CD8-positive, alpha-beta memory T cell (primary cell): ENCODE measurements at regions not wholly inside any gene's neighbourhood (a gene's known extent, or its start where the extent isn't known, plus 50 kb on each side); places are given as distances from the start of the nearest gene placed in this dataset.
"Not testable (repeated sequence)": the region's sequence is repeated elsewhere in the genome, so short reads cannot be mapped to it uniquely, and the experiment has no call there.

Experiments
- CTCF ChIA-PET: fragments of 350-600 bp; sonication (Branson Sonifier 250); formaldehyde crosslinking; loops from one replicate; lab custom pipeline; 2021; ENCODE audit warnings: antibody characterized with exemption; lab: Charles Lee
- POLR2A ChIA-PET: fragments of 350-600 bp; sonication (Branson Sonifier 250); formaldehyde crosslinking; loops from one replicate; lab custom pipeline; 2021; ENCODE audit warnings: antibody characterized with exemption; lab: Charles Lee
- DNase-seq, 5 donors: peaks; one replicate each; pipeline versions ENCODE4 v3.0.0 to v3.0.0-alpha.2; 2020 to 2022; ENCODE audit warnings: mixed read lengths in 1 of 5
- H3K27ac ChIP-seq: one replicate; pipeline ENCODE4 v1.7.0; 2013; ENCODE audit warnings: low read depth, mild to moderate bottlenecking, low read length, moderate library complexity
- H3K27me3 ChIP-seq: 2 replicates; pipeline ENCODE4 v1.7.0; 2013; ENCODE audit warnings: low read length, mild to moderate bottlenecking; ENCODE audit not compliant: insufficient read depth, poor library complexity, severe bottlenecking
- H3K36me3 ChIP-seq: 2 replicates; pipeline ENCODE4 v1.7.0; 2013; ENCODE audit warnings: mild to moderate bottlenecking, low read length, moderate library complexity; ENCODE audit not compliant: insufficient read depth
- H3K4me1 ChIP-seq: 2 replicates; pipeline ENCODE4 v1.7.0; 2013; ENCODE audit warnings: mild to moderate bottlenecking, low read length, moderate library complexity; ENCODE audit not compliant: insufficient read depth
- H3K4me3 ChIP-seq: 2 replicates; pipeline ENCODE4 v1.7.0; 2013; ENCODE audit warnings: mild to moderate bottlenecking, low read length
- H3K9me3 ChIP-seq: 2 replicates; pipeline ENCODE4 v1.7.0; 2013; ENCODE audit warnings: mild to moderate bottlenecking, low read length
- H3K27ac Mint-ChIP-seq, 8 donors: one replicate each; pipeline ENCODE4 v1.8.0; 2020 to 2021; ENCODE audit warnings: mixed read lengths in 8 of 8, mild to moderate bottlenecking in 6 of 8, inconsistent platforms in 3 of 8, moderate library complexity in 3 of 8
- H3K27me3 Mint-ChIP-seq, 2 donors: one replicate each; pipeline ENCODE4 v1.8.0; 2020 to 2021; ENCODE audit warnings: mixed read lengths in 2 of 2, mild to moderate bottlenecking in 1 of 2, moderate library complexity in 1 of 2
- H3K36me3 Mint-ChIP-seq, 3 donors: one replicate each; pipeline ENCODE4 v1.8.0; 2020 to 2021; ENCODE audit warnings: mixed read lengths in 3 of 3, inconsistent platforms in 1 of 3, mild to moderate bottlenecking in 1 of 3
- H3K4me1 Mint-ChIP-seq, 3 donors: one replicate each; pipeline ENCODE4 v1.8.0; 2020 to 2021; ENCODE audit warnings: mixed read lengths in 3 of 3, inconsistent platforms in 1 of 3, mild to moderate bottlenecking in 1 of 3
- H3K4me3 Mint-ChIP-seq, 7 donors: one replicate each; pipeline ENCODE4 v1.8.0; 2020 to 2021; ENCODE audit warnings: mixed read lengths in 7 of 7, mild to moderate bottlenecking in 6 of 7, moderate library complexity in 4 of 7, inconsistent platforms in 2 of 7
- H3K9me3 Mint-ChIP-seq, 5 donors: one replicate each; pipeline ENCODE4 v1.8.0; 2020 to 2022; ENCODE audit warnings: mixed read lengths in 5 of 5, mild to moderate bottlenecking in 3 of 5, moderate library complexity in 2 of 5, inconsistent platforms in 1 of 5

- ChIA-PET POLR2A (no interaction called here), CTCF (no interaction called here)
- no peak for DNase-seq
- Mint-ChIP-seq H3K27ac (no peak overlapping the region), H3K9me3 (peaks cover 2 to 27% (median 18%) of the 10 kb centered on the region in 5 donors), H3K27me3 (no peaks in the 10 kb centered on the region), H3K4me3 (no peak overlapping the region), H3K4me1 (no peaks in the 10 kb centered on the region), H3K36me3 (no peaks in the 10 kb centered on the region)
- no peaks in the 10 kb centered on the region for H3K4me1 ChIP-seq
- no peak overlapping the region for H3K4me3 ChIP-seq
- no peaks in the 10 kb centered on the region for H3K9me3 ChIP-seq
- H3K36me3 ChIP-seq = no peaks in the 10 kb centered on the region
- no peaks in the 10 kb centered on the region for H3K27me3 ChIP-seq
- H3K27ac ChIP-seq = no peak overlapping the region
These were observed 185.6 kb upstream of the ARHGAP42 start for GRCh38 chr11:100501450-100501849.

GRCh38 chr11:100512475-100512874 lies 174.6 kb upstream of the ARHGAP42 start:
- no peaks in the 10 kb centered on the region for H3K4me1 ChIP-seq
- Mint-ChIP-seq H3K36me3 (peaks cover 0 to 1% (median 0%) of the 10 kb centered on the region in 3 donors), H3K4me1 (no peaks in the 10 kb centered on the region), H3K9me3 (peaks cover 2 to 12% (median 8%) of the 10 kb centered on the region in 5 donors), H3K27ac (no peak overlapping the region), H3K4me3 (no peak overlapping the region), H3K27me3 (no peaks in the 10 kb centered on the region)
- H3K9me3 ChIP-seq = no peaks in the 10 kb centered on the region
- no peak for DNase-seq
- no peaks in the 10 kb centered on the region for H3K27me3 ChIP-seq
- POLR2A ChIA-PET = no interaction called here
- CTCF ChIA-PET = no interaction called here
- H3K36me3 ChIP-seq = no peaks in the 10 kb centered on the region
- no peak overlapping the region for H3K27ac ChIP-seq
- no peak overlapping the region for H3K4me3 ChIP-seq

- Mint-ChIP-seq H3K27me3 (no peaks in the 10 kb centered on the region), H3K27ac (no peak overlapping the region), H3K9me3 (peaks cover 2 to 21% (median 4%) of the 10 kb centered on the region in 5 donors), H3K4me1 (no peaks in the 10 kb centered on the region), H3K4me3 (no peak overlapping the region), H3K36me3 (no peaks in the 10 kb centered on the region)
- POLR2A ChIA-PET = no interaction called here
- CTCF ChIA-PET = no interaction called here
- Histone ChIP-seq H3K9me3 (no peaks in the 10 kb centered on the region), H3K4me1 (no peaks in the 10 kb centered on the region), H3K36me3 (no peaks in the 10 kb centered on the region), H3K27ac (no peak overlapping the region), H3K27me3 (no peaks in the 10 kb centered on the region), H3K4me3 (no peak overlapping the region)
- DNase-seq = no peak
These were observed 172.0 kb upstream of the ARHGAP42 start for GRCh38 chr11:100515087-100515486.

GRCh38 chr11:100525197-100525596 lies 161.9 kb upstream of the ARHGAP42 start:
- Mint-ChIP-seq H3K9me3 (peaks cover 19 to 37% (median 29%) of the 10 kb centered on the region in 5 donors), H3K36me3 (no peaks in the 10 kb centered on the region), H3K4me1 (no peaks in the 10 kb centered on the region), H3K27me3 (no peaks in the 10 kb centered on the region), H3K4me3 (no peak overlapping the region), H3K27ac (no peak overlapping the region)
- H3K4me1 ChIP-seq = no peaks in the 10 kb centered on the region
- DNase-seq = no peak
- CTCF ChIA-PET = no interaction called here
- H3K27me3 ChIP-seq = no peaks in the 10 kb centered on the region
- H3K27ac ChIP-seq = no peak overlapping the region
- H3K4me3 ChIP-seq = no peak overlapping the region
- no peaks in the 10 kb centered on the region for H3K36me3 ChIP-seq
- no peaks in the 10 kb centered on the region for H3K9me3 ChIP-seq
- POLR2A ChIA-PET = no interaction called here

- DNase-seq = no peak
- Mint-ChIP-seq H3K4me1 (no peaks in the 10 kb centered on the region), H3K4me3 (no peak overlapping the region), H3K27ac (no peak overlapping the region), H3K27me3 (no peaks in the 10 kb centered on the region), H3K9me3 (peaks cover 15 to 37% (median 29%) of the 10 kb centered on the region in 5 donors), H3K36me3 (no peaks in the 10 kb centered on the region)
- Histone ChIP-seq H3K4me1 (no peaks in the 10 kb centered on the region), H3K27me3 (no peaks in the 10 kb centered on the region), H3K27ac (no peak overlapping the region), H3K4me3 (no peak overlapping the region), H3K9me3 (no peaks in the 10 kb centered on the region), H3K36me3 (no peaks in the 10 kb centered on the region)
- POLR2A ChIA-PET = no interaction called here
- CTCF ChIA-PET = no interaction called here
These were observed 161.5 kb upstream of the ARHGAP42 start for GRCh38 chr11:100525635-100526034.

GRCh38 chr11:100528872-100529416 lies 158.1 kb upstream of the ARHGAP42 start:
- H3K36me3 Mint-ChIP-seq = no peaks in the 10 kb centered on the region
- H3K9me3 ChIP-seq = no peaks in the 10 kb centered on the region
- no peaks in the 10 kb centered on the region for H3K4me1 Mint-ChIP-seq
- no peak overlapping the region for H3K4me3 Mint-ChIP-seq
- no peak overlapping the region for H3K4me3 ChIP-seq
- no peaks in the 10 kb centered on the region for H3K4me1 ChIP-seq
- no peaks in the 10 kb centered on the region for H3K27me3 Mint-ChIP-seq
- ChIA-PET POLR2A (no interaction called here), CTCF (no interaction called here)
- H3K27me3 ChIP-seq = no peaks in the 10 kb centered on the region
- no peak overlapping the region for H3K27ac ChIP-seq
- peaks cover 14 to 37% (median 20%) of the 10 kb centered on the region in 5 donors for H3K9me3 Mint-ChIP-seq
- H3K27ac Mint-ChIP-seq = no peak overlapping the region
- no peaks in the 10 kb centered on the region for H3K36me3 ChIP-seq
- no peak for DNase-seq

- H3K36me3 ChIP-seq, H3K9me3 ChIP-seq, H3K4me1 Mint-ChIP-seq, H3K27ac Mint-ChIP-seq, H3K27ac ChIP-seq, POLR2A ChIA-PET, H3K4me1 ChIP-seq, H3K4me3 ChIP-seq, DNase-seq, H3K27me3 Mint-ChIP-seq, CTCF ChIA-PET, H3K27me3 ChIP-seq, H3K36me3 Mint-ChIP-seq, H3K4me3 Mint-ChIP-seq: not testable (repeated sequence)
- peaks cover 3 to 21% (median 12%) of the 10 kb centered on the region in 5 donors for H3K9me3 Mint-ChIP-seq
These were observed 155.8 kb upstream of the ARHGAP42 start for GRCh38 chr11:100531290-100531689.

GRCh38 chr11:100536979-100537378 lies 150.1 kb upstream of the ARHGAP42 start:
- Mint-ChIP-seq H3K4me1 (no peaks in the 10 kb centered on the region), H3K9me3 (peaks cover under 1 to 15% (median 4%) of the 10 kb centered on the region in 5 donors), H3K4me3 (no peak overlapping the region), H3K27me3 (peaks cover 0 to 1% of the 10 kb centered on the region in 2 donors), H3K36me3 (no peaks in the 10 kb centered on the region), H3K27ac (no peak overlapping the region)
- Histone ChIP-seq H3K27me3 (no peaks in the 10 kb centered on the region), H3K4me3 (no peak overlapping the region), H3K4me1 (no peaks in the 10 kb centered on the region), H3K36me3 (no peaks in the 10 kb centered on the region), H3K9me3 (no peaks in the 10 kb centered on the region), H3K27ac (no peak overlapping the region)
- DNase-seq = no peak
- POLR2A ChIA-PET = no interaction called here
- CTCF ChIA-PET = no interaction called here
